Right cardiac atrium (tissue), 5 donors: ENCODE measurements at regions not wholly inside any gene's neighbourhood (a gene's known extent, or its start where the extent isn't known, plus 50 kb on each side); places are given as distances from the start of the nearest gene placed in this dataset.

Source experiments
- ATAC-seq, 2 donors: fragments of 200-7000 bp; cut with Tn5 transposase; one replicate each; pipeline versions ENCODE4 v1.8.0 to v1.9.1; 2020; ENCODE audit warnings: moderate library complexity in 2 of 2, mild to moderate bottlenecking in 1 of 2
- DNase-seq, 3 donors: peaks; one replicate each; pipeline ENCODE4 v3.0.0-alpha.2; 2020
- H3K27ac ChIP-seq: one replicate; pipeline ENCODE4 v1.5.1; 2013; ENCODE audit warnings: mild to moderate bottlenecking, low read length, control low read depth, moderate library complexity
- H3K27me3 ChIP-seq: one replicate; pipeline ENCODE4 v1.6.1; 2013; ENCODE audit not compliant: control insufficient read depth, insufficient read depth
- H3K4me1 ChIP-seq: one replicate; pipeline ENCODE4 v1.6.1; 2013; ENCODE audit warnings: low read length; ENCODE audit not compliant: control insufficient read depth, insufficient read depth
- H3K4me3 ChIP-seq: one replicate; pipeline ENCODE4 v1.5.1; 2013; ENCODE audit warnings: low read length, control low read depth
- H3K9me3 ChIP-seq: one replicate; pipeline ENCODE4 v1.6.1; 2013; ENCODE audit warnings: low read length; ENCODE audit not compliant: control insufficient read depth
- WGBS: extraction: QIAGEN DNeasy Blood & Tissue Kit; methylation state at CpG from one replicate; pipeline ENCODE4 v1.1.7; 2013; 5-methylcytosine and 5-hydroxymethylcytosine counted together
- intact Hi-C, 4 donors: fragments of 100-400 bp; cut with DNase I; formaldehyde crosslinking; loops; one replicate each; pipeline versions ENCODE4 v1.11.0 to v1.14.0; 2022 to 2023
- donor health status: healthy with polysubstance abuse.
- donor health status: DM: no; HTN: yes; CAD: no.
- donor health status: DM: no; HTN: no; CAD: no.
- donor health status: DM: no; HTN: yes; CAD: no; lungs with severe emphysema.
- donor health status: DM: yes; HTN: yes; CAD: no.

DNA sequence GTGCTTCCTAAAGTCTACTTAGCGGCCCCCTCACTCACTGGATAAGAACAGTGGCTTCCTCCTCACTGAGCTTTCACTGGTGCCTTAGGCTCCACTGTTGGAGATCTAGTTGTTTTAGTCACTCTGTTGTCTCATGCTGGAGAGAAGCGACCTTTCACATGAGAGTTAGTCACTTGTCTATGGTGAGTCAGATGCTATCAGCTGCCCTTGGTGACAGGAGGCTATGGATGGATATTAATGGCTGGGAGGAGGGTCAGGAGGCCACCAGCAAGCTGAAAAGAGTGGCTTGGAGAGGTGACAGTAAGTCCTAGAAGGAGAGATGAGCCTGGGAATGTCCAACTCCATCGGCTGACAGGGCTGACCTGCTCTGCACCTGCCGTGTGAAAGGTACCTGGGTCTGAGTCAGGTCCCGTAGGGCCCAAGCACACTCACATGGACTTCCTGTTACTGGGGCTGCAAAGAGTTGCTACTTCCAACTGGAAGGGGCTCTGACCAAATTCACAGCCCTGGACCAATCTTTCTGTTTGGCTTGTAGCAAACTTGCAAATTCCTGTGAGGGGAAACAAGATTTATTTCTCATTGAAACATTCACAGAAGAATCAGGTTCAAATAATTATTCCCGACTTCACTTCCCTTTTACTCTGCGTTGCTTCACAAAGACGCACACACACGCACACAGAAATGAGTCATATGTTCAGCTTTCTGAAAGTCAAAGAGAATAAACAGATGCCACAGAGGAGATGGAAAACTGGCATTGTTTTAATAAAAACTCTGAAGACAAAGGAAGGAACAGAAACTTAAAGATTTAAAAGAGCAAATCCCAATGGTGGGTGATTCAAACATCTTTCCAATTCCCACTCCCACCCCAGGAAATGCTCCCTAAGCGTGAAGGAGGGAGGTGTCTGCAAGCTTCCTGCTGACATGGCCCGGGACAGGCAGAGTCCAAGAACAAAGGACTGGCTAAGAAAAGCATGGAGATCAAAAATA lies 203.5 kb upstream of the TWIST2 start:
- DNase-seq (peak in 1 of 3 donors; percentile 27), ATAC-seq (peak in 1 of 2 donors; percentile 88)
- H3K9me3 ChIP-seq = no peaks in the 10 kb centered on the region
- H3K4me1 ChIP-seq = peaks cover 3% of the 10 kb centered on the region
- WGBS = 46% methylated on average over 11 of the region's 11 CpGs
- no peaks in the 10 kb centered on the region for H3K27me3 ChIP-seq
- no peak overlapping the region for H3K4me3 ChIP-seq
- intact Hi-C loops = no loop called here
- H3K27ac ChIP-seq = no peak overlapping the region

- Histone ChIP-seq H3K27ac (no peak overlapping the region), H3K27me3 (no peaks in the 10 kb centered on the region), H3K4me1 (peaks cover 3% of the 10 kb centered on the region), H3K4me3 (no peak overlapping the region), H3K9me3 (no peaks in the 10 kb centered on the region)
- no peak for ATAC-seq
- intact Hi-C loops = no loop called here
- WGBS = 86% methylated on average over 6 of the region's 6 CpGs
- no peak for DNase-seq
Observed at GRCh38 chr2:238645095-238645494, 202.8 kb upstream of the TWIST2 start.

DNA sequence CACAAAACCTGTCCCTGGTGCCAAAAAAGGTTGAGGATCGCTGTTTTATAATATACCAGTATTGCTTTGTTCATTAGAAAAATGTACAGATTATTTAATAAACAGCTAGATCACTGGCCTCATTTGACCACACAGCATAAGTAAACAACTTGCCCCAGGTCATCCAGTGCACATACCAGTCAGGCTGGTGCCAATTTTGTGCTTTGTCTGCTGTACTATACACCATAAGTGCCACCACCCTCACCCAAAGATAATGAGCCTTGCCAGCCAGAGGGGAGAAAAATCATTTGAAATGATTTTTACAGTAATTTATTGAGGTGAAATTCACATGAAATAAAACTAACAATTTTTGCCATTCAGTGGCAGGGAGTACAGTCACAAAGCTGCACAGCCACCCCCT lies 202.2 kb upstream of the TWIST2 start:
- intact Hi-C loops = no loop called here
- 96% methylated on average over 1 of the region's 1 CpG for WGBS
- ATAC-seq = no peak

GRCh38 chr2:238646281-238646680 lies 201.6 kb upstream of the TWIST2 start:
- WGBS = 81% methylated on average over 4 of the region's 4 CpGs

More for the DNA sequence above, 202.2 kb upstream of the TWIST2 start:
- DNase-seq = no peak
- Histone ChIP-seq H3K4me3 (no peak overlapping the region), H3K4me1 (peaks cover 3% of the 10 kb centered on the region), H3K9me3 (no peaks in the 10 kb centered on the region), H3K27me3 (no peaks in the 10 kb centered on the region), H3K27ac (no peak overlapping the region)

DNA sequence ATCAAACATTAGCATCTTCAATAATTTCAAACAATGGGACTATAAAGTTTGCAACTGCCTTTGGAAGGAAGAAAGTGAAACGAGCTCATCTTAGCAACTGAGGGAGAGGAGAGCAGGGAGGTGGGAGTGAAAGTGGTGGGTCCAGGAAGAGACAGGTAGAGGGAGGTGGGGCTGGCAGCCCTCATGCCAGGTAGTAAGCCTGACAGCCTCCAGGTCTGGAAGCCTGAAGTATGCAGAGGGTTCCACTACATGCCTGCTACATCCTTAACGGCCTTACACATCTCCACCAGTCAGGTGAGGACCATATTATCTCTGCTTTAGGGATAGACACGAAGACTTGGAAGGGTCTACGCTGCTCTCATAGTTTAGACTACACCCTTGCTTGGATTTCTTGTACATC lies 201.1 kb upstream of the TWIST2 start:
- DNase-seq (no peak), ATAC-seq (no peak)
- intact Hi-C loops = no loop called here
- no peak overlapping the region for H3K27ac ChIP-seq
- 81% methylated on average over 4 of the region's 4 CpGs for WGBS
- H3K4me1 ChIP-seq = peaks cover 3% of the 10 kb centered on the region
- no peaks in the 10 kb centered on the region for H3K9me3 ChIP-seq
- H3K4me3 ChIP-seq = no peak overlapping the region
- no peaks in the 10 kb centered on the region for H3K27me3 ChIP-seq

More at GRCh38 chr2:238646281-238646680, 201.6 kb upstream of the TWIST2 start:
- Histone ChIP-seq H3K9me3 (no peaks in the 10 kb centered on the region), H3K4me1 (peaks cover 3% of the 10 kb centered on the region), H3K27ac (no peak overlapping the region), H3K27me3 (no peaks in the 10 kb centered on the region), H3K4me3 (no peak overlapping the region)
- no peak for DNase-seq
- intact Hi-C loops = no loop called here
- ATAC-seq = no peak

GRCh38 chr2:238649123-238649522 lies 198.8 kb upstream of the TWIST2 start:
- H3K4me1 ChIP-seq = no peaks in the 10 kb centered on the region
- 92% methylated on average over 7 of the region's 7 CpGs for WGBS

GRCh38 chr2:238649936-238650518 lies 197.9 kb upstream of the TWIST2 start:
- no peak for DNase-seq
- ATAC-seq = no peak
- Histone ChIP-seq H3K27ac (no peak overlapping the region), H3K4me3 (no peak overlapping the region), H3K27me3 (no peaks in the 10 kb centered on the region), H3K4me1 (no peaks in the 10 kb centered on the region), H3K9me3 (no peaks in the 10 kb centered on the region)
- intact Hi-C loops = no loop called here
- 91% methylated on average over 10 of the region's 10 CpGs for WGBS

More at GRCh38 chr2:238649123-238649522, 198.8 kb upstream of the TWIST2 start:
- Histone ChIP-seq H3K9me3 (no peaks in the 10 kb centered on the region), H3K27me3 (no peaks in the 10 kb centered on the region), H3K27ac (no peak overlapping the region), H3K4me3 (no peak overlapping the region)
- no peak for ATAC-seq
- intact Hi-C loops = no loop called here
- DNase-seq = no peak

DNA sequence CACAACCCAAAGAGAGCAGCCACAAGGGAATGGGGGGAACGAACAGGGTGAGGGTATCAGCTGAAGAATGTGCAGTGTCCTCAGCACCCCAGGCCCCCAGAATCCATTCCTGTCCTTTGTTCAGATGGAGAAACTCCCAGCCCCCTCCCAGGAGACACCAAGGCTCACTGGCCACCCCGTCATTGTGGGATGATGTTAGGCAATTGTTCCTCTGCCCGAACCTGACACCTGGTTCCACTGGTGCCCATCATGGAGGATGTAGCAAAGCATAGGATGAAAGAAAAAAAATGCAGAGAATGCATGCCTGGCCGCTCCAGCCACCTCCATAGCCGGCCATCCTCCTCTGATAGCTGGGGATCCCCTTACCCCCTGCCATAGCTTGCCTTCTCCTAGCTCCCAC lies 197.3 kb upstream of the TWIST2 start:
- WGBS = 91% methylated on average over 5 of the region's 5 CpGs
- DNase-seq (no peak), ATAC-seq (no peak)
- Histone ChIP-seq H3K9me3 (no peaks in the 10 kb centered on the region), H3K4me3 (no peak overlapping the region), H3K27me3 (no peaks in the 10 kb centered on the region), H3K27ac (no peak overlapping the region), H3K4me1 (no peaks in the 10 kb centered on the region)
- intact Hi-C loops = no loop called here

DNA sequence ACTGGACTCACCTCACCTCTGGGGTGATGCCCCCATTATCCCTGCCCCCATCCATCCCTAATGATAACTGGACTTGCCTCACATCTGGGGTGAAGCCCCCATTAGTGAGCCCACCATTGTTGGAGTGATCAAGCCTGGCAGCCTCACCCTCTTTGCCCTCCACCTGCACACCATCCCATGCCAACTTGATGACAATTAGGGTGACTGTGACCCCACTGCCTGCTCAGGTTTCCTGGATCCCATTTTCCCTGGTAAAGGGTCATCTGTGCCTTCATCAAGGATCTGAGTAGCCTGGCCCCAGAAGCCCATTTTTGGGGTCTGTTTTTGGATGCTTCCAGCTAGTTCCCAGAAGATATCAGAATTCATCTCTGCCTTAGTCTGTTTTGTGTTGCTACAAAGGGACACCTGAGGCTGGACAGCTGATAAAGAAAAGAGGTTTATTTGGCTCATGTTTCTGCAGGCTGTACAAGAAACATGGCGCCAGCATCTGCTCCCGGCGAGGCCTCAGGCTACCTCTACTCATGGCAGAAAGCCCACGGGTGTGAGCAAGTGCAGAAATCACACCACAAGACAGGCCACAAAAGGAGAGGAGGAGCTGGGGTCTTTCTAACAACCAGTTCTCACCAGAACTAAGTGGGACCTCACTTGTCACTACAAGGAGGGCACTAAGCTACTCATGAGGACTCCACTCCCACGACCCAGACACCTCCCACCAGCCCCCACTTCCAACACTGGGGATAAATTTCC lies 196.4 kb upstream of the TWIST2 start:
- H3K9me3 ChIP-seq = no peaks in the 10 kb centered on the region
- H3K4me1 ChIP-seq = no peaks in the 10 kb centered on the region
- no peak overlapping the region for H3K4me3 ChIP-seq
- no peak overlapping the region for H3K27ac ChIP-seq
- WGBS = 86% methylated on average over 5 of the region's 5 CpGs
- intact Hi-C loops = no loop called here
- H3K27me3 ChIP-seq = no peaks in the 10 kb centered on the region
- no peak for ATAC-seq
- no peak for DNase-seq

GRCh38 chr2:238652053-238652770 lies 195.7 kb upstream of the TWIST2 start:
- DNase-seq = no peak

More at GRCh38 chr2:238652053-238652770, 195.7 kb upstream of the TWIST2 start:
- Histone ChIP-seq H3K9me3 (no peaks in the 10 kb centered on the region), H3K4me3 (no peak overlapping the region), H3K4me1 (no peaks in the 10 kb centered on the region), H3K27ac (no peak overlapping the region), H3K27me3 (no peaks in the 10 kb centered on the region)
- 88% methylated on average over 15 of the region's 15 CpGs for WGBS
- ATAC-seq = peak in 1 of 2 donors; percentile 26
- intact Hi-C loops = no loop called here
